Tibial artery (tissue), 4 donors: ENCODE measurements at regions not wholly inside any gene's neighbourhood (a gene's known extent, or its start where the extent isn't known, plus 50 kb on each side); places are given as distances from the start of the nearest gene placed in this dataset.

ENCODE experiments used
- DNase-seq, 2 donors: peaks; one replicate each; pipeline ENCODE4 v3.0.0-alpha.2; 2019
- H3K27ac ChIP-seq, 2 donors: fragments of 200-600 bp; sonication (generic) in 1 of 2; 1 replicate in 1 of 2; 2 replicates in 1 of 2; pipeline ENCODE4 v1.5.1; 2018 to 2019; ENCODE audit warnings: mild to moderate bottlenecking in 1 of 2
- H3K27me3 ChIP-seq, 2 donors: fragments of 200-600 bp; sonication (generic) in 1 of 2; one replicate each; pipeline versions ENCODE4 v1.5.1 to v1.6.0; 2016 to 2019
- H3K36me3 ChIP-seq, 3 donors: fragments of 200-600 bp; sonication (generic) in 2 of 3; one replicate each; pipeline ENCODE4 v1.5.1; 2016 to 2019; ENCODE audit warnings: mild to moderate bottlenecking in 2 of 3
- H3K4me1 ChIP-seq, 4 donors: fragments of 200-600 bp; sonication (generic) in 2 of 4; 1 replicate in 3 of 4; 2 replicates in 1 of 4; pipeline ENCODE4 v1.5.1; 2016 to 2019
- H3K4me3 ChIP-seq, 2 donors: fragments of 200-600 bp; sonication (generic) in 1 of 2; 1 replicate in 1 of 2; 2 replicates in 1 of 2; pipeline ENCODE4 v1.5.1; 2018 to 2019; ENCODE audit warnings: mild to moderate bottlenecking in 2 of 2
- H3K9me3 ChIP-seq, 3 donors: fragments of 200-600 bp; sonication (generic) in 1 of 3; one replicate each; pipeline ENCODE4 v1.5.1; 2016 to 2019
- intact Hi-C: fragments of 100-400 bp; cut with DNase I; formaldehyde crosslinking; loops from one replicate; pipeline ENCODE4 v1.15.0; 2023; ENCODE audit warnings: low total_unique reads
- TF ChIP-seq, protein P1 (sequence below), 2 experiments: fragments of 200-600 bp in 1 of 2; fragments of 450-650 bp in 1 of 2; IDR thresholded peaks; one replicate each; pipeline ENCODE4 v1.5.1; 2017 to 2019; ENCODE audit warnings: antibody characterized with exemption in 2 of 2, mild to moderate bottlenecking in 1 of 2, moderate library complexity in 1 of 2

GRCh38 chr4:143046454-143046853 is 138.3 kb upstream of the USP38 start:
- Histone ChIP-seq H3K27me3 (no peaks in the 10 kb centered on the region), H3K9me3 (no peaks in the 10 kb centered on the region), H3K4me3 (no peak overlapping the region), H3K27ac (no peak overlapping the region), H3K36me3 (no peaks in the 10 kb centered on the region), H3K4me1 (no peaks in the 10 kb centered on the region)
- intact Hi-C loops = no loop called here
- DNase-seq = no peak
- TF ChIP-seq, protein P1, sequence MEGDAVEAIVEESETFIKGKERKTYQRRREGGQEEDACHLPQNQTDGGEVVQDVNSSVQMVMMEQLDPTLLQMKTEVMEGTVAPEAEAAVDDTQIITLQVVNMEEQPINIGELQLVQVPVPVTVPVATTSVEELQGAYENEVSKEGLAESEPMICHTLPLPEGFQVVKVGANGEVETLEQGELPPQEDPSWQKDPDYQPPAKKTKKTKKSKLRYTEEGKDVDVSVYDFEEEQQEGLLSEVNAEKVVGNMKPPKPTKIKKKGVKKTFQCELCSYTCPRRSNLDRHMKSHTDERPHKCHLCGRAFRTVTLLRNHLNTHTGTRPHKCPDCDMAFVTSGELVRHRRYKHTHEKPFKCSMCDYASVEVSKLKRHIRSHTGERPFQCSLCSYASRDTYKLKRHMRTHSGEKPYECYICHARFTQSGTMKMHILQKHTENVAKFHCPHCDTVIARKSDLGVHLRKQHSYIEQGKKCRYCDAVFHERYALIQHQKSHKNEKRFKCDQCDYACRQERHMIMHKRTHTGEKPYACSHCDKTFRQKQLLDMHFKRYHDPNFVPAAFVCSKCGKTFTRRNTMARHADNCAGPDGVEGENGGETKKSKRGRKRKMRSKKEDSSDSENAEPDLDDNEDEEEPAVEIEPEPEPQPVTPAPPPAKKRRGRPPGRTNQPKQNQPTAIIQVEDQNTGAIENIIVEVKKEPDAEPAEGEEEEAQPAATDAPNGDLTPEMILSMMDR (IDR thresholded peaks at IDR 0.05) = no peak

GRCh38 chr4:143046906-143047305 is 137.8 kb upstream of the USP38 start:
- no peaks in the 10 kb centered on the region for H3K4me1 ChIP-seq
- H3K4me3 ChIP-seq = no peak overlapping the region
- no peaks in the 10 kb centered on the region for H3K9me3 ChIP-seq
- intact Hi-C loops = no loop called here
- no peaks in the 10 kb centered on the region for H3K27me3 ChIP-seq
- no peak for DNase-seq
- H3K27ac ChIP-seq = no peak overlapping the region
- no peaks in the 10 kb centered on the region for H3K36me3 ChIP-seq
- TF ChIP-seq, protein P1 (IDR thresholded peaks at IDR 0.05) = no peak

DNA sequence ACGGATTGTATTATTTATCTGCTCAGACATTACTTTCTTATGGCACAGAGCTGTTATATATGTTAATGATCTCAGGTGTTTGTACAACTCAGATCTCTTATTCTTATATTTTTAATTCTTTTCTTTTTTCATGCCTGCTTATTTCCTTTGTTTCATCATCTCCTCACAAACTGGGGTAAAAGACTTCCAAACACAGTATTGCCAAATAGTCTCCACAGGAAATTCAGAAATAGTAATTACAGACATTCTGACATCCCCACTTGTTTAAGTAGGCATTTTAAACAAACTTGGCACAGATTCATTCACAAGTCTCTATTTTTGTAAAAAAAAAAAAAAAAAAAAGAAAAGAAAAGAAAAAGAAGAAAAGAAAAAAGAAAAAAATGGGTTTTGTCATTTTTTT is 129.7 kb upstream of the USP38 start:
- no peak for DNase-seq
- TF ChIP-seq, protein P1 (IDR thresholded peaks at IDR 0.05) = no peak
- no peak overlapping the region for H3K27ac ChIP-seq
- no peaks in the 10 kb centered on the region for H3K9me3 ChIP-seq
- H3K4me1 ChIP-seq = no peaks in the 10 kb centered on the region
- intact Hi-C loops = no loop called here
- no peak overlapping the region for H3K4me3 ChIP-seq
- no peaks in the 10 kb centered on the region for H3K36me3 ChIP-seq
- H3K27me3 ChIP-seq = no peaks in the 10 kb centered on the region

DNA sequence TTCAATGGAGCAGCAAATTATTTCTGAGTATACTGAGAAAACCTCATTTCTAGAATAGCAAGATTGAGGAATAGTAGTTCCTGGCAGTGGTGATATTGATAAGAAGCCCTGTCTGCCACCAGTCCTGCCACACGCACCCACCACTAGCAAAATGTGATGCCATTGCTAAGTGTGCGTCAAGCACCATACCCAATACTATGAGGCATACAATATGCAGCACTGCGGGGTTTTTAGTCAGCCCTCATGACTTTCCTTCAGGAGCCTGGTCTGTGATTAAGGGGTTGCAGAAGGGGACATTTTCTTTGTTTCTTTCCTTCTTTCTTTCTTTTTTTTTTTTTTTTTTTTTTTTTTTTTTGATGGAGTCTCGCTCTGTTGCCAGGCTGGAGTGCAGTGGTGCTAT is 128.7 kb upstream of the USP38 start:
- H3K9me3 ChIP-seq = no peaks in the 10 kb centered on the region
- TF ChIP-seq, protein P1 (IDR thresholded peaks at IDR 0.05) = no peak
- H3K36me3 ChIP-seq = no peaks in the 10 kb centered on the region
- H3K4me3 ChIP-seq = no peak overlapping the region
- no peaks in the 10 kb centered on the region for H3K4me1 ChIP-seq
- H3K27ac ChIP-seq = no peak overlapping the region
- no peak for DNase-seq
- no peaks in the 10 kb centered on the region for H3K27me3 ChIP-seq
- intact Hi-C loops = no loop called here

GRCh38 chr4:143071351-143071750 is 113.4 kb upstream of the USP38 start:
- Histone ChIP-seq H3K4me1 (no peaks in the 10 kb centered on the region), H3K27ac (no peak overlapping the region), H3K4me3 (no peak overlapping the region), H3K27me3 (no peaks in the 10 kb centered on the region), H3K36me3 (no peaks in the 10 kb centered on the region), H3K9me3 (peaks cover 0 to 14% (median 9%) of the 10 kb centered on the region in 3 donors)
- DNase-seq = no peak
- intact Hi-C loops = no loop called here
- TF ChIP-seq, protein P1 (IDR thresholded peaks at IDR 0.05) = no peak

DNA sequence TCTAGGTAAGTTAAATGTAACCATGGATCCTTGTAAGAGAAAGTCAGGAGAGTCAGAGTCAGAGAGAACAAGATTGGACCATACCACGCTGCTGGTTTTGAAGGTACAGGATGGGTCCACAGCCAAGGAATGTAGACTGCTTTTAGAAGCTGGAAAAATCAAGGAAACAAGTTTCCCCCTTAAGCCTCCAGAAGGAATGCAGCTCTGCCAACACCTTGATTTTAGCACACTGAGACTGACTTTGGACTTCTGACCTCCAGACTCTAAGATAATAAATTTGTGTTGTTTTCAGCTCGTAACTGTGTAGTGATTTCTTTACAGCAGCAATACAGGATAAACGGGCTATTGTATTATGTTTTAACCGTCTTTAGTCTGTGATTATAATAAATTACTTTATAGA is 108.0 kb upstream of the USP38 start:
- Histone ChIP-seq H3K36me3 (no peaks in the 10 kb centered on the region), H3K27ac (no peak overlapping the region), H3K27me3 (no peaks in the 10 kb centered on the region), H3K4me3 (no peak overlapping the region), H3K9me3 (no peaks in the 10 kb centered on the region), H3K4me1 (no peaks in the 10 kb centered on the region)
- TF ChIP-seq, protein P1 (IDR thresholded peaks at IDR 0.05) = no peak
- intact Hi-C loops = no loop called here
- DNase-seq = no peak
